HepG2 (cell line): ENCODE measurements at regions not wholly inside any gene's neighbourhood (a gene's known extent, or its start where the extent isn't known, plus 50 kb on each side); places are given as distances from the start of the nearest gene placed in this dataset.
A peak's percentile ranks its signal among the peaks of the same experiment; 100 is the strongest.

Experiments
- ATAC-seq: fragments of 200-7000 bp; cut with Tn5 transposase; 3 replicates; pipeline ENCODE4 v1.9.1; 2020; ENCODE audit warnings: mild to moderate bottlenecking, moderate library complexity
- BruUV-seq: library from RNA; stranded (reverse); fragments of 400-500 nt; replicated peaks from 2 replicates; lab custom pipeline; 2021; lab: Mats Ljungman, UMichigan
- CTCF ChIA-PET: fragments of 300-600 bp; formaldehyde crosslinking; extraction: SDS; loops from one replicate; lab custom pipeline; 2021; ENCODE audit warnings: low total read pairs, inconsistent platforms, low intra/inter-chr PET ratio; lab: Yijun Ruan, JAX
- POLR2A ChIA-PET: fragments of 350-600 bp; sonication (Branson Sonifier 250); formaldehyde crosslinking; loops from one replicate; lab custom pipeline; 2020; ENCODE audit warnings: antibody characterized with exemption, inconsistent platforms; lab: Yijun Ruan, JAX
- DNase-seq: peaks from one replicate; pipeline ENCODE4 v3.0.0-alpha.2; 2015; ENCODE audit warnings: low spot score
- FAIRE-seq: peaks from 3 replicates; lab custom pipeline; 2011; peaks lifted over from hg19 to GRCh38; lab: Jason Lieb, UNC
- H2AFZ ChIP-seq: one replicate; pipeline ENCODE4 v1.6.1; 2011; ENCODE audit warnings: low read length, inconsistent platforms
- H3K27ac ChIP-seq: fragments of 300-600 bp; 3 replicates; pipeline ENCODE4 v1.8.0; 2011; ENCODE audit warnings: mixed run types, mild to moderate bottlenecking, mixed read lengths, low read length, inconsistent platforms; ENCODE audit not compliant: insufficient read depth; ENCODE audit errors: extremely low read length
- H3K27me3 ChIP-seq, 2 experiments: fragments of 200-600 bp in 1 of 2; 2 replicates in 1 of 2; 3 replicates in 1 of 2; pipeline versions ENCODE4 v1.6.0 to v1.8.0; 2011; ENCODE audit warnings: low read length in 2 of 2, mild to moderate bottlenecking in 2 of 2, moderate library complexity in 2 of 2, inconsistent platforms in 1 of 2; ENCODE audit not compliant: insufficient read depth in 2 of 2, control insufficient read depth in 1 of 2
- H3K36me3 ChIP-seq, 2 experiments: fragments of 200-600 bp in 1 of 2; replicated peaks in 1 of 2; 2 replicates in 1 of 2; 3 replicates in 1 of 2; pipeline versions ENCODE4 v1.5.1 to v1.8.0; 2011; ENCODE audit warnings: low read length in 2 of 2, inconsistent platforms in 1 of 2; ENCODE audit not compliant: insufficient read depth in 2 of 2, control insufficient read depth in 1 of 2
- H3K4me1 ChIP-seq: 2 replicates; pipeline ENCODE4 v1.5.1; 2012; ENCODE audit warnings: low read length, inconsistent platforms; ENCODE audit not compliant: insufficient read depth
- H3K4me2 ChIP-seq: 2 replicates; pipeline ENCODE4 v1.6.0; 2011; ENCODE audit warnings: low read depth, low read length, inconsistent platforms
- H3K4me3 ChIP-seq, 3 experiments: fragments of 200-600 bp in 1 of 3; sonication (generic), shearing (Covaris generic) in 1 of 3; replicated peaks in 1 of 3; 2 replicates each; pipeline ENCODE4 v1.5.1; 2011 to 2016; ENCODE audit warnings: low read length in 3 of 3, inconsistent platforms in 2 of 3, low read depth in 2 of 3, mild to moderate bottlenecking in 2 of 3, control low read depth in 1 of 3, mixed read lengths in 1 of 3; ENCODE audit not compliant: insufficient read depth in 1 of 3
- H3K79me2 ChIP-seq: one replicate; pipeline ENCODE4 v1.6.1; 2011; ENCODE audit warnings: low read length, inconsistent platforms; ENCODE audit not compliant: insufficient read depth
- H3K9ac ChIP-seq: 2 replicates; pipeline ENCODE4 v1.6.0; 2011; ENCODE audit warnings: mild to moderate bottlenecking, low read depth, low read length, inconsistent platforms; ENCODE audit not compliant: insufficient read depth
- H3K9me3 ChIP-seq: 2 replicates; pipeline ENCODE4 v1.5.1; 2012; ENCODE audit warnings: mild to moderate bottlenecking, low read length
- H4K20me1 ChIP-seq: 2 replicates; pipeline ENCODE4 v1.6.0; 2011; ENCODE audit warnings: inconsistent platforms, mild to moderate bottlenecking, low read length, moderate library complexity; ENCODE audit not compliant: insufficient read depth
- HNF4A ChIP-seq: sonication (generic); formaldehyde crosslinking; IDR thresholded peaks from 2 replicates; pipeline ENCODE4 v1.4.0; 2020; ENCODE audit warnings: missing genetic modification reagents
- KLF6 ChIP-seq: IDR thresholded peaks from 2 replicates; pipeline ENCODE4 v1.8.0; 2016; ENCODE audit warnings: missing biosample characterization, missing genetic modification reagents
- MAFF ChIP-seq: IDR thresholded peaks from 2 replicates; pipeline ENCODE4 v1.6.1; 2011; ENCODE audit warnings: low read depth, low read length, improper control_type of control experiment
- MAFK ChIP-seq, 2 experiments: IDR thresholded peaks in 1 of 2; conservative IDR thresholded peaks in 1 of 2; 2 replicates each; pipeline ENCODE4 v1.6.1; 2011; ENCODE audit warnings: improper control_type of control experiment in 2 of 2, low read length in 2 of 2
- MYC ChIP-seq: sonication (generic); formaldehyde crosslinking; IDR thresholded peaks from 2 replicates; pipeline ENCODE4 v1.9.0; 2021; ENCODE audit warnings: missing genetic modification reagents, borderline replicate concordance
- TSC22D2 ChIP-seq: sonication (generic); formaldehyde crosslinking; IDR thresholded peaks from 2 replicates; pipeline ENCODE4 v1.5.1; 2020; ENCODE audit warnings: missing genetic modification reagents, mild to moderate bottlenecking, borderline replicate concordance
- YEATS2 ChIP-seq: sonication (generic); formaldehyde crosslinking; IDR thresholded peaks from 2 replicates; pipeline ENCODE4 v1.4.0; 2020; ENCODE audit warnings: missing genetic modification reagents, borderline replicate concordance
- ZBTB38 ChIP-seq: sonication (generic); formaldehyde crosslinking; IDR thresholded peaks from 2 replicates; pipeline ENCODE4 v1.5.1; 2020; ENCODE audit warnings: mild to moderate bottlenecking, missing genetic modification reagents
- ZIK1 ChIP-seq: sonication (generic); formaldehyde crosslinking; IDR thresholded peaks from 2 replicates; pipeline ENCODE4 v1.5.0; 2020; ENCODE audit warnings: mild to moderate bottlenecking, low read depth, missing genetic modification reagents, borderline replicate concordance
- ZNF547 ChIP-seq: sonication (generic); formaldehyde crosslinking; IDR thresholded peaks from 2 replicates; pipeline ENCODE4 v1.5.1; 2020; ENCODE audit warnings: mild to moderate bottlenecking, missing genetic modification reagents
- ZNF720 ChIP-seq: sonication (generic); formaldehyde crosslinking; IDR thresholded peaks from 2 replicates; pipeline ENCODE4 v1.4.0; 2020; ENCODE audit warnings: missing genetic modification reagents
- ZNF878 ChIP-seq: sonication (generic); formaldehyde crosslinking; IDR thresholded peaks from 2 replicates; pipeline ENCODE4 v1.8.1; 2023; ENCODE audit warnings: mild to moderate bottlenecking, missing genetic modification reagents, moderate library complexity
- WGBS: methylation state at CpG from one replicate; pipeline ENCODE4 v1.1.6; 2017; ENCODE audit warnings: low lambda C conversion rate; 5-methylcytosine and 5-hydroxymethylcytosine counted together
- in situ Hi-C: cut with HindIII; loops from 2 replicates; pipeline ENCODE4 v1.10.0; 2017; ENCODE audit warnings: low pct_unique_long_range_greater_than_20kb; ENCODE audit not compliant: extremely low pct_ligation_motif_present
- intact Hi-C: fragments of 100-400 bp; cut with micrococcal nuclease; formaldehyde crosslinking; loops from one replicate; pipeline ENCODE4 v1.10.0; 2022; ENCODE audit not compliant: unreplicated experiment

DNA sequence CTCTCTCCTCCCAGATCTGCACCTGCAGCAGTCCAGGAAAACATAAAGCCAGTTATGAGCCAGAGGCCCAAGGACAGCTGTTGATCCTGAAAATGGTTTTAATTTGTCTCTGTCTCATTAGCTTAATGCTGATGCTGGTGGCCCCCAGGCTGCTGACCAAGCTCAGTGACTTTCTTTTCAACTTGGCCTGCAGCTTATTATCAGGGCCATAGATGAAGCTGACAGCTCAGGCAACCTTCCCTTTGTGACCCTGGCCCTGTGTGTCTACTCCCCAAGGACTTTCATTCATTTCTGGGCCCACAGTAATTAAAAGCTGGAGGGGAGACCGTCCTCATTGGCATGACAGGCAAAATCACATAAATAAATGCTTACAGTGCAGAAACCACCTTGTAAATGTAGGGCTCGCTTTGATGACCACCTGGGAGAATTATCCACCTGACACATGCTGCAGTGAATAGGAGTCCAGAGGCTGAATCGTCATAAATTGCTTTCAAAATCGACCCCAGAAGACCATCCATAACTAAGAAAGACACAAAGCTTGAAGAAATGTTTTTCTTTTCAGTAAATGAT lies 138.5 kb downstream of the NPY start:
- ChIA-PET CTCF (no interaction called here), POLR2A (no interaction called here)
- Histone ChIP-seq H3K9me3 (no peaks in the 10 kb centered on the region), H4K20me1 (no peaks in the 10 kb centered on the region), H3K4me3 (no peak overlapping the region), H3K4me1 (no peaks in the 10 kb centered on the region), H2AFZ (no peak overlapping the region), H3K27me3 (no peaks in the 10 kb centered on the region; a peak in 1 of 5 replicates)
- 1% methylated on average over 4 of the region's 4 CpGs for WGBS
- intact Hi-C loops, result no loop called here
- FAIRE-seq, result no peak
- TF ChIP-seq KLF6 (CRISPR knock-in tag), result no peak
- peak in 1 of 2 experiments; percentile 87; a peak in 3 of 4 replicates for TF ChIP-seq MAFK (conservative IDR thresholded peaks at IDR 0.05 in 1 of 2, IDR thresholded peaks at IDR 0.05 in 1 of 2; ENCODE audit: low read length in 2 of 2)
- peak; percentile 83 for TF ChIP-seq MAFF
- TF ChIP-seq, all 625 proteins: peak for 2
- Histone ChIP-seq H3K27ac (no peak overlapping the region), H3K4me2 (no peak overlapping the region), H3K36me3 (no peaks in the 10 kb centered on the region), H3K79me2 (no peaks in the 10 kb centered on the region), H3K9ac (no peak overlapping the region)
- in situ Hi-C loops, result no loop called here
- ATAC-seq, result no peak
- no TSS peak for BruUV-seq
- DNase-seq, result no peak

- Histone ChIP-seq H3K27me3 (no peaks in the 10 kb centered on the region; a peak in 1 of 5 replicates), H3K9ac (no peak overlapping the region), H3K36me3 (no peaks in the 10 kb centered on the region), H3K9me3 (no peaks in the 10 kb centered on the region)
- ATAC-seq (no peak), DNase-seq (no peak)
- ChIA-PET CTCF (no interaction called here), POLR2A (no interaction called here)
- BruUV-seq, result no TSS peak
- in situ Hi-C loops, result no loop called here
- TF ChIP-seq ZBTB38, result no peak
- no peak for TF ChIP-seq ZIK1 (CRISPR knock-in tag)
- no peak for TF ChIP-seq ZNF547
- TF ChIP-seq ZNF878 (CRISPR knock-in tag), result no peak
- TF ChIP-seq HNF4A (CRISPR knock-in tag), result no peak
- TF ChIP-seq YEATS2 (CRISPR knock-in tag), result no peak
- TF ChIP-seq ZNF720 (CRISPR knock-in tag), result no peak
- no peak for TF ChIP-seq TSC22D2 (CRISPR knock-in tag)
- TF ChIP-seq MYC, result no peak
- TF ChIP-seq, all 625 proteins: peak for 0
- H3K4me3 ChIP-seq, result no peak overlapping the region
- intact Hi-C loops, result no loop called here
- 54% methylated on average over 4 of the region's 5 CpGs for WGBS
- H3K79me2 ChIP-seq, result no peaks in the 10 kb centered on the region
- no peak overlapping the region for H3K4me2 ChIP-seq
- no peaks in the 10 kb centered on the region for H4K20me1 ChIP-seq
- no peak overlapping the region for H2AFZ ChIP-seq
- H3K27ac ChIP-seq, result no peak overlapping the region
- no peaks in the 10 kb centered on the region for H3K4me1 ChIP-seq
- no peak for FAIRE-seq
These were observed 141.7 kb downstream of the NPY start for GRCh38 chr7:24425664-24426063.
